Fibroblast of mammary gland (primary cell): ENCODE measurements at regions not wholly inside any gene's neighbourhood (a gene's known extent, or its start where the extent isn't known, plus 50 kb on each side); places are given as distances from the start of the nearest gene placed in this dataset.

Source experiments
- DNase-seq: peaks from one replicate; pipeline ENCODE4 v3.0.0-alpha.2; 2010; ENCODE audit warnings: low read depth
- H3K4me3 ChIP-seq: 2 replicates; pipeline ENCODE4 v1.5.1; 2011; ENCODE audit warnings: low read depth, mild to moderate bottlenecking, low read length, moderate library complexity; ENCODE audit not compliant: control insufficient read depth
- TF ChIP-seq, protein P1 (sequence below): conservative IDR thresholded peaks from 2 replicates; pipeline ENCODE4 v1.5.1; 2011; ENCODE audit warnings: low read depth, low read length, inconsistent platforms; ENCODE audit not compliant: control insufficient read depth, insufficient read depth

DNA sequence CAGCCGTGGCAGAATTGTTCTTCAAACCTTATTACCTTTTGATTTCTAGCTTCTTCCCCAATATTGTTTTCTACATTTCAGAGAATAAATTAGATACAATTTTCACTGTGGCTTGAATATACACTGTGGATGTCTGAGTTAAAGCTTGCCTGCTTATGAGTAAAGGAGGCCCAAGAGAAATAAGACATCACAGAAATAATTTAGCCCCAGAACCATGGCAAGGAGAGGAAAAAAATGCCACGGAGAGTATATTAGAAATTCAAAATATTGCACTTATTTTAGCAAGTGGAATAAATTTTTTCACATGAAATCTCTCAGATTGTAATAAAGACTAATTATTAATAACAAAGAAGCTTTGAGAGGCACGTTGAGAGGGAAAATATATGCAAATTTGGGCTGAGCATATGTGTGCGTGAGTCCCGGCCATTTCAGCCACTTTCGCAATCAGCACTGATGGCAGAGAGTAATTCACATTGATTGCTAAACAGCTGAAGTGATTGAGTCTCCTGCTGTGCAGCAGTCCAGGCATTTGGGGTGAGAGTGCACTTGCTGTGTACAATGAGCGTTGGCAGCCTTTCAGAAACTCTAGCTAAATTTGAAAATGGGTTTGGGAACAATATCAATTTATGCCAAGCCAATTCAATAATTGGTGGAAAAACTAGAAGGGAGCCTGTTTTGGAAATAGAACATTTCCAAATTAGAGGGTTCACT, 596.0 kb downstream of the EPM2A start:
- H3K4me3 ChIP-seq = no peak overlapping the region
- peak; percentile 58 for DNase-seq
- TF ChIP-seq, protein P1, sequence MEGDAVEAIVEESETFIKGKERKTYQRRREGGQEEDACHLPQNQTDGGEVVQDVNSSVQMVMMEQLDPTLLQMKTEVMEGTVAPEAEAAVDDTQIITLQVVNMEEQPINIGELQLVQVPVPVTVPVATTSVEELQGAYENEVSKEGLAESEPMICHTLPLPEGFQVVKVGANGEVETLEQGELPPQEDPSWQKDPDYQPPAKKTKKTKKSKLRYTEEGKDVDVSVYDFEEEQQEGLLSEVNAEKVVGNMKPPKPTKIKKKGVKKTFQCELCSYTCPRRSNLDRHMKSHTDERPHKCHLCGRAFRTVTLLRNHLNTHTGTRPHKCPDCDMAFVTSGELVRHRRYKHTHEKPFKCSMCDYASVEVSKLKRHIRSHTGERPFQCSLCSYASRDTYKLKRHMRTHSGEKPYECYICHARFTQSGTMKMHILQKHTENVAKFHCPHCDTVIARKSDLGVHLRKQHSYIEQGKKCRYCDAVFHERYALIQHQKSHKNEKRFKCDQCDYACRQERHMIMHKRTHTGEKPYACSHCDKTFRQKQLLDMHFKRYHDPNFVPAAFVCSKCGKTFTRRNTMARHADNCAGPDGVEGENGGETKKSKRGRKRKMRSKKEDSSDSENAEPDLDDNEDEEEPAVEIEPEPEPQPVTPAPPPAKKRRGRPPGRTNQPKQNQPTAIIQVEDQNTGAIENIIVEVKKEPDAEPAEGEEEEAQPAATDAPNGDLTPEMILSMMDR = no peak

DNA sequence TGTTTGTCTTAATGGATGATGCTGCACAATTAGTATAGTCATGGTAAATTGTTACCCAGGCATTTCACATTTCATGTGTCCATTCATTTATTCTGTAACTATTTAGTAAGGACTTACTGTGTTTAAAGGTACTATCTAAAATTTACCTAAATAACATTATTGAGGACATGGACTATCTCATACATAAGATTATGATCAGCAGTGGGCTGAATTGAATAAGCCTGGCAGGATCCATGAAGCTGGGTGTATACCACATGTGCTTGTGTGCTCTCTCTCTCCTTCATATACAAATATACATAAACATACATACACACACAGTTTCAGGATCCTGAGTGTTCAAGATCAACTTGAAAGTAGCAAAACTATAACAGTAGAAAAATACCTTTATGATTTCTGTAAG, 595.4 kb downstream of the EPM2A start:
- no peak for DNase-seq
- TF ChIP-seq, protein P1 = no peak
- H3K4me3 ChIP-seq = no peak overlapping the region

DNA sequence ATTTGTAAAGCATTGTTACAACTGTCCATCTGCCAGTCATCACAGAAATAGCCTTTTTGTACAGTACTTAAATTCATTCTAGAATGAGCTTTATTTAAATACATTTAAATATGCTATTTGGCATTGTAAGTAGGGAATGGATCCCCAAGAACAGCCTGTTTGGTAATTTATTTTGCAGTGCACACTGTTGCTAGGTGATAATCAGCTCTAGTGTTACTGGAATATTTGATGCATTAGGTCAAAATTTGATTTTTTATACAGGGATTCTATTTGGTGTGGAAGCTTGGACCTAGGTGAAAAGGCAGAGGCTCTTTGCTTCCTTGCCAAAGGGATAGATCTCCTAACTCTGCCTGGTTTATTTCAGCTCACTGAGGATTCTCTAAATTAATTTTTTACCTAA, 593.7 kb downstream of the EPM2A start:
- TF ChIP-seq, protein P1 = no peak

DNA sequence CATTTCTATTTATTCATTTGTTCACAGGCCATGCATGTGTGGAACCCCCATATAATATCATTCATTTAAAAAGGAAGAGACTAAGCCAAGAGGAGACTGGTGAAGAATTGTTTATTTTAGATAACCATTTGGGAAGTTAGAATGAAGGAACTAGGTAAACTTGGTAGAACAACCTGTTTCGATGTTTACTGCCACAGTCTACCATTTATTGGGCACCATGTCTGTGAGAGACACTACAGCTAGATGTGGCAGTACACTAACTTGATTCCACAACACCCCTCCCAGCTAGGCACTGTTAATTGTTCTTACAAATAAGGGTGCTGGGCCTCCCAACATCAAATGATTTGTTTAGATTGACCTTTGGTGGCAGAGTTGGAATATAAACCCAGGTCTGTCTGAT, 592.4 kb downstream of the EPM2A start:
- DNase-seq = no peak
- TF ChIP-seq, protein P1 = no peak
- H3K4me3 ChIP-seq = no peak overlapping the region

More for the DNA sequence above, 593.7 kb downstream of the EPM2A start:
- no peak for DNase-seq
- H3K4me3 ChIP-seq = no peak overlapping the region

DNA sequence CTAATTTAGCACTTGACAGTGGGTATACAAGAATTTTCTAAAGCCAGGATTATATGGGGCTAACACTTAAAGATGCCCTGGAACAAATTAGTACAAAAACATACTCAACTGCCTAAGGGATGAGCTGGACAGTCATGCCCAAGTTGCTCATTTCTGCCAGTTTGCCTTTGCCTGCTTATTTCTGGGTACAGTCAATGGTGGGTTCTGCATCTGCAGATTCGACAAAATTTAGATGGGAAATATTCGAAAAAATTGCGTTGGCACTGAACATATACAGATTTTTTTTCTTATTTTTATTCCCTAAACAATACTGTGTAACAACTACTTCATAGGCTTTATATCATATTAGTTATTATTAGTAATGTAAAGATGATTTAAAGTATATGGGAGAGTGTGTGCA, 591.9 kb downstream of the EPM2A start:
- TF ChIP-seq, protein P1 = no peak
- DNase-seq = no peak
- no peak overlapping the region for H3K4me3 ChIP-seq

DNA sequence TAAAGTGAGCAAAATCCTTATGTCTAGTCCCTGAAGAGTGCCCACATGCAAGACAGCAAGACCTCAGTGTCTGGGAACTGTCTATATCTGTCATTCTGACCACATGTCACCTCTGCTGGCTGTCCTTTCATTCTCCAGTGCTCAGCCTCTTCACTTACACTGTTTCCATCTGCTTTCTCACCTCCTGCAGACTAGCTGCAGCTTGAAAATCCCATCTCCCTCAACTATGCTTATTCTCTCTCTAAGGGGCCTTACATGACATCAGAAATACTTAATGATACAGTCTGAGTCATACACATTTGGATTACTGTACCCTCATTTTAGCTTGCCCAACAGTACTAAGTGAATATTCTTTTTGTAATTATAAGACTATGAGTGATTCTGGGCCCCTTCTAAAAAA, 587.8 kb downstream of the EPM2A start:
- no peak overlapping the region for H3K4me3 ChIP-seq
- TF ChIP-seq, protein P1 = no peak
- peak; percentile 79 for DNase-seq
